GM18861 (cell line): ENCODE measurements at regions not wholly inside any gene's neighbourhood (a gene's known extent, or its start where the extent isn't known, plus 50 kb on each side); places are given as distances from the start of the nearest gene placed in this dataset.

Source experiments
- ATAC-seq: cut with Tn5 transposase; IDR thresholded peaks from one replicate; pipeline ENCODE4 v1.9.1; 2021; ENCODE audit not compliant: unreplicated experiment

DNA sequence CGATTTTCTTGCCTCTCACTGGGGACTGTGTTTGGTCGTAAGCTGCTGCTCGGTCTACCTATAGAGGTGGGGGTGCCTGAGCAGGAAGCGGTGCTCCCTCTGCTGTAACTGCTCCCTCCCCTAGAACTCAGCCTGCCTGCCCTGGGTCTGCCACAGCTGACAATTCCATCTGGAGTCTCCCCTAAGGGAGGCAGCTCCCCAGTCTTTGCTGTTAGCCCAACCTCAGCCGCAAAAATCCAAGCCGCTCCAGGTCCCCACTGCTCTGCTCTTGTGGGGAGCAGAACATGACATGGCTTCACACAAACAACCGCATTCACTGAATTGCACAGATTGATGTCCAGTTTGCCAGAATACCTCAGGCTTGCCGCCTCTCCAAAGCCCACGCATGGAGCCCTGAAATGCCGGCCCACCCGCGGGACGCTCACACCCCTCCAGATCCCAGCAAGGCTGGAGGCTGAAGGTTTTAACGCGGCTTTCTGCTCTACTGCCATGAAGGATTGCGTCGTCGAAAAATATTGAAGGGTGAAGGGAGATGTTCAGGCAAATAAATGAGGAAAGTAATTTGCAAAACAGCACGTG lies 221.5 kb upstream of the FOXF1 start:
- no peak for ATAC-seq

GRCh38 chr16:86289304-86289703 lies 221.0 kb upstream of the FOXF1 start:
- ATAC-seq: no peak

- no peak for ATAC-seq
Measured at GRCh38 chr16:86289907-86290306, 220.4 kb upstream of the FOXF1 start.

GRCh38 chr16:86291491-86291890 lies 218.8 kb upstream of the FOXF1 start:
- no peak for ATAC-seq

DNA sequence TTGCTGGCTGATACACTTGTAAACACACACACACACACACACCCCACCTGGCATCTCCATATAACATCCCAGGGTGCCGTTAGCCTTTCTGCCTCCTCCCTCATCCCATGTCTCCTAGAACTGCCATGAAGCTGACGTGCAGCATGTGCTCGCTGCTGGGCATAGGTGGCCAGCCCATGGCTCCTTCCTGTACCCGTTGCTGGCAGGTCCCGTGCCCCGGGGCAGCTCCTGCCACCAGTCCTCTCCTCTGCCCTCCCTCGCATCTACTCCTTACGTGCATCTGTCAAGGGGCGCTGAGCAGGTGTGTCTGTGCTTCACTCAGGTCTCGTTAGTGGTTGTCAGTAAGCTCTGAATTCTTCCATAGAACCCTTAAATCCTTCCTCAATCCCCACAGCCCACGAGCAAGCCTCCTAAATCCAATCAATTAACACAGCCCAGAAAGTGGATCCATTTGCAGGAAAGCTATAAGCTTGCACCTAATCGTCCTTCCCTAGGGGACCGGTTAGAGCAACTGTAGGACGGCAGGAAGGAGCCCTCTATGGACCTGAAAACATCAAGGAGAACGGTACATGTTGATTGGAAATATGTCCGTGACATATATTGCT lies 218.1 kb upstream of the FOXF1 start:
- no peak for ATAC-seq

- ATAC-seq: no peak
Measured at GRCh38 chr16:86292942-86293341, 217.4 kb upstream of the FOXF1 start.

DNA sequence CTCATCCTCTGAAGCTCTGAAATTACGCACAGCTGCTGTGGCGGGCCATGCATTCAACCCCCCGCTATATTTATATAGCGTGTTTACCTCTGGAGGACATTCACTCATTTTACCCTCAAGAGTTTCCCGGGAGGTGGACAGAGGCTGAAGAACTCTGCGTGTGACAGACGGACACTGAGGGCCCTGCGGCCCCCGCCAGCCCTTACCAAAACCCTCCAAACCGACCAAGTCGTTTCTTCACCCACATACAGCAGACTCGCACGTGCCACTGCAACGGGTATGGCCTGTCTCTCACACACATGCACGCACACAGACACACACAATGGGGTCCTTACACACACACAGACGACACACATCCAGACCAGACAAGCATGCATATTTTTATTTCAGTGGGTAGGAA lies 216.4 kb upstream of the FOXF1 start:
- no peak for ATAC-seq

- no peak for ATAC-seq
Measured at GRCh38 chr16:86294535-86295196, 215.7 kb upstream of the FOXF1 start.

DNA sequence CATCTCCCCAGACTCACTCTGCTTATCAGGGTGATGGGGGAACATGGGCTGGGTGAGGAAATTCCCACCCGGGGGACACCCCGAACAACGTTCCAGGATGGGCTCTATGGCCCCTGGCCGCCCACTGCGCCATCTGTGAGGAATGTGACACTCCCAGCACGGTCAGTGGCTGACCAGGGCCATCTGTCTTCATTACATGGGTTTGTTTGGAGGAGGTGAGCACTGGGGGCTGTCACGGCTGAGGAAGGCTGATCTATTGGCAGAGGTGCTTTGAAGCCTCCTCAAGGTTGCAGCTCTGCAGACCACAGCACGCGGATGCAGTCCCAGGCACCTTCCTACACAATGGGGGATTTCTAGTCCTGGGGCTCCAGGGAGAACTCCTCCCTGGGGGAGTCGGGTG lies 214.1 kb upstream of the FOXF1 start:
- ATAC-seq: no peak

DNA sequence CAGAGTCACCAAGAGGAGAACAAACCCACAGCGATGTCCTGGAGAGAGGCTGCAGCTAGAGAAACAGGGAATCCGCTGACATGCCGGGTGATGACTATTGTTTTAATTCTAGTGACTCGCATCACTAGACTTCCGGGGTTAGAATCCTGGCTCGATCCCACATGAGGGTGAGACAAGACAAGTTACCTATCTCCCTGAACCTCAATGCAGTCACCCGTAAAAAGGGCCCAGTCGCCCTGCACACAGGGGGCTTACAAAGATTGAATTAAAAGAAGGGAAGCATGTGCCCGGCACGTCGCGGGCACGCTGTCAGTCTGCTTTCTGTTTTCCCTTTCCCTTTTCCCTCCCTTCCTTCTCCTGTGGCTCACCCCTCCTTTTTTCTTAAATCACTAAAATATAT lies 212.9 kb upstream of the FOXF1 start:
- ATAC-seq: no peak

DNA sequence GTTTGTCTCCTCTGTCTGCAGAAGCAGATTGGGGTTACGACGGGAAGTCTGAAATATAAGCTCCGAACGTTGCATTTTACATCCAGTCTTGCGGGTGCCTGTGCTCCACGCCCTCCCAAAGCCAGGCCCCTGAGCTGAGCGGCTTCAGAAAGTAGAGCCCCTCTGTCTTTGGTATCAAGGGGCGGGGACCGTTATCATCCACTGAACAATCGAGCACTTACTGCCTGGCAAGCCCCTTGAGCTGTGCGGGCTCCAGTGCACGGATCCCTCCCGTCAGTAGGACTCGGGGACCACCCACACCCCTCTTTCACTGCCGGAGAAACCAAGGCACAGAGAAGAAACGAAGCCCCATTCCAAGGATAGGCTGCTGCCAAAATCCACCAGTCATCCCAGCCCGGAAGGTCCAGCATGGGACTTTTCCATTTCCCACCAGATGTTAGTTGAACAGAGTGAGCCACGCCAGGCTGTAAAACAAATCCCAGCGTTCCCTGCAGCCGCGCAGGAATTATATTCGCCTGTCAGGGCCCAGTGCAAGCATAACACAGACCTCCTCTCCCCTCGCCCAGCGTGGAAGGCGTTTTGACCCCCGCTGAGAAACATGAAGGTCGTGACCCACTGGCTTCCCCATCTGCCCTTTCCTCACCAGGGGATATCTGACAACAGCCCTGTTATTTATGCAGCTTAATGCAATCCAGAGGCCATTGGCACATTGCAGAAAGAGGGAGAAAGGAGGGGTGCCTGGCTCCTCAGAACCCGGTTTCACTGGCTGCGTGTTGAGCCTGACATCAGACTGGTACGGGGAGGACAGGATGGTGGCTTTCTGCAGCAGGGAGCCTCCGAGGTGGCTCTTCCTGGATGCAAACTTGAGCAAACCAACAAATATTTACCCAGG lies 212.2 kb upstream of the FOXF1 start:
- ATAC-seq: no peak

GRCh38 chr16:86298758-86299134 lies 211.6 kb upstream of the FOXF1 start:
- no peak for ATAC-seq

DNA sequence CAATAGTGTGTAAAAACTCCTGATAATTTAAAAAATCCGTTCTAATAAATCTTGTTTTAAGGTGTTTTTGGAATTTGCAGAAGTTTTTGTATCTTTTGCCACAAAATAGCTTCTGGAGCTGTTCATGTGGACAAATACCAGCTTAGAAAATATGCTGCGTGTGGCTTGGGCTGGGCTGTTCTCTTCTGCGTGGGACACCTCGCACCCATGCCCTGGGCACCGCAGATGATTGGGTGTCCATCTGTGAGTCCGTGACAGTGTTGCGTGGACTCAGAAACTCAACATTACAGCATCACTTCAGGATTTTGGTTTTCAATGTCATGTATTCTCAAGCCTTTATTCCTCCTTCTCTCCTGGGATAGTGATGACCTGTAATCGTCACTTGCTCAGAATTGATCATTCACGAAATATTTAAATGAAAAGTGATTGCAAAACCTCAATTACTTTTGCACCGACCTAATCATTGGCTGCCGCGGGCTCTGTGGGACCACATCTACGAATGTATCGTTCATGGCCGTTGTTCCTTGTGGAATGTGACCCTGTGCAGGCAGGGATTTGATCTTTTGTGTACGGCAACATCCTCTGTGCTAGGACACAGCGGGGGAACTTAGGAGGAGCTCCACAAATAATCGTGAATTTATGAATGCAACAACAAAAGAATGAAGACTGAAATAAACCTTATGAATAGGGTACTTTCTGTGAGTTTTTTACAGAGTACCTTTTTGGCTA lies 210.3 kb upstream of the FOXF1 start:
- no peak for ATAC-seq

GRCh38 chr16:86300746-86301481 lies 209.4 kb upstream of the FOXF1 start:
- ATAC-seq: no peak

DNA sequence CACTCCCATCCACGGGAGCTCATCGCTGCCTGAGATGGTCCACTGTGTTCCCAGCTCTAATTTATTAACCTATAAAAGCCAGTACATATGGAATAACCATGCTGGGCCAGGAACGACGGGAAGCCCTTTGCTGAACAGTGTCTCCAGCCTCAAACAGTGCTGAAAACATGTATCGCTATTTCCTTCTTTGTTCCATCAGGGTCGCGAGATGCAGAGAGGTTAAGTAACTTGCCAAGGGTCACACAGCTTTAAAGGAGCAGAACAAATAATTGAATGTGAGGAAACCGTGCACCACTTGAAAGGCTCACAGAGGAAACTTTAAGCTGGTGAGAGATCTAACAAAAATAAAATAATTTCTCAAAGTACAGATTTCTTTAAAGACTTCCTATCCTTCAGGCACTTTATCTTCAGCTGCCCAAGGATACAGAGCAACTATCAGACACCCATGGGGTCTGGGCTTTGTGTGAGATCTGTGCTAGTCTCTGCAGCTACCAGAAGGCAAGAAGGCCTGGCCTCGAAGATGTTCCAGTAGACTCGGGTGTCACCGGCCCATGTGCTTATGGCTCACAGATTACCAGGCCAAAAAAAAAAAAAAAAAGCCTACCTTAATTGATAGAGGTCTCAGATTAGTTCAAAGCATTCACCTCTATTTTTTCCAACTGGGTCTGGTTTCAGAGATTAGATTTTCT lies 207.8 kb upstream of the FOXF1 start:
- ATAC-seq: no peak

DNA sequence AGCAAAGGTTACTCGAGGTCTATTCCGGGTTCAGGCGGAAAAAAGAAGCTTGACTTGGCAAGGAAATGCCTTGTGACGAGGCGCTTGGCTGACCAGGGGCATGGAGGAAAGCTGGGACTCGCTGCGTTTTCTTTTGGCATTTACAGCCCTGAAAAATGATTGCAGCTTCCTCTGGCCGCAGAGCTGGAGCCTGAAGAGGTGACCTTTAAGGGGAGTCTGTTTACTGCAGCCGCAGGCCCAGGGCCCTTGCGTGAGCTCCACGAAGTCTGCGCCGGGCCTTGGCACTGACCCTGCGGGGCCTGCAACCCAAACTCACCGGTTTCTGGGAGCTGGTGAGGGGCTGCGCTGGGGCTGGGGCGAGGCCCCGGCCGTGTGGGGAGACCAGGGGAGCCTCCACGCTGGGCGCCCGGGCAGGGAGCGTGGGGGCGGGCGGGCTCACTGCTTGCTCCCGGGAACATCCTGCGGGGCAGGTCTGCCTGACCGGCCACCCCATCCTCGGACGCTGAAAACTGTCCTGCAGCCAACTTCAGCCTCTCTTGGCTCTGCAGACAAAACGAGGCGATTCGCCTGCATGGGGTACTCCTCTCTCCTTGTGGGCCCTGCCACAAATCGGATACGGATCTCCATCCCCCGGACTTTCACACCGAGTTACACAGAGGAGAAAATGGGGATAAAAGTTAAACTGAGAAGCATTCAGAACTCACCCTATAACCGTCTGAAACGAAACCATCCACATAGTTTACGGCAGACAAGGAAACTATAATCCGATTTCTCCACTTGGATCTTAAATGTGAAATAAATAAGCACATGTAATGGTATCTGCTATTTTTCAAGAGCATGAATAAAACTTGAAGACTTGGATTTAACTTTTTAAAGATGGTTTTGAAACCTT lies 206.3 kb upstream of the FOXF1 start:
- no peak for ATAC-seq

DNA sequence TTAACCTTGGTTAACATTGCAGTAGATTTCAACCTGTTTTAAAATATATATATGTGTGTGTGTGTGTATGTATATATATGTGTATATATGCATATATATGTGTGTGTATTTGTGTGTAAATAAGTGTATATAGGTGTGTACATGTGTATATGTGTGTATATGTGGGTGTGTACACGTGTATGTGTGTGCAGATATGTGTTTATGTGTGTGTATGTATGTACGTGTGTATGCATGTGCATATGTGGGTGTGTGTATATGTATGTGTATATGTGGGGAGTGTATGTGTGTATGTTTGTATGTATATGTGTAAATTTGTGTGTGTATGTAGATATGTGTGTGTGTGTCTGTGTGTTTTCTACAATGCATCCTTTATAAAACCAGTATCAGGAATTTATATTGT lies 205.5 kb upstream of the FOXF1 start:
- no peak for ATAC-seq

DNA sequence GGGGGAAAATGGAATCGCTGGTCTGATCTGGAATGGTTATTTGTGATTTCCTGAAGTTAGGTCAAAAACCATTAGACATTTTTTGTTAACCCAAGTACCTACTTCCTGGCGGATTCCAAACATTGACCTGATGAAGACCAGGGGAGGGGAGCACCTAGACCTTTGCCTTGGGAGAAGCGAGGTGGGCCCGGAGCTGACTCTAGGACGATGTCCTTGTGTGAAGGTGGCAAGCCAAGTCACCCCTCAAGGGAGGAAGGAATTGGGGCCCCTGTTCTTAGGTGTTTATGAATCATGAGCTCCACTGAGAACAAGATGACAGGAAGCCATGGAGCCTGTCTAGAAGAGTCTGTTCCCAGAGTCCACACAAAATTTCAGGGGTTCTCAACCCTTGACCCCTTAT lies 204.9 kb upstream of the FOXF1 start:
- ATAC-seq: no peak
